ENCODE measurements at regions not wholly inside any gene's neighbourhood (a gene's known extent, or its start where the extent isn't known, plus 50 kb on each side); places are given as distances from the start of the nearest gene placed in this dataset.

DNA sequence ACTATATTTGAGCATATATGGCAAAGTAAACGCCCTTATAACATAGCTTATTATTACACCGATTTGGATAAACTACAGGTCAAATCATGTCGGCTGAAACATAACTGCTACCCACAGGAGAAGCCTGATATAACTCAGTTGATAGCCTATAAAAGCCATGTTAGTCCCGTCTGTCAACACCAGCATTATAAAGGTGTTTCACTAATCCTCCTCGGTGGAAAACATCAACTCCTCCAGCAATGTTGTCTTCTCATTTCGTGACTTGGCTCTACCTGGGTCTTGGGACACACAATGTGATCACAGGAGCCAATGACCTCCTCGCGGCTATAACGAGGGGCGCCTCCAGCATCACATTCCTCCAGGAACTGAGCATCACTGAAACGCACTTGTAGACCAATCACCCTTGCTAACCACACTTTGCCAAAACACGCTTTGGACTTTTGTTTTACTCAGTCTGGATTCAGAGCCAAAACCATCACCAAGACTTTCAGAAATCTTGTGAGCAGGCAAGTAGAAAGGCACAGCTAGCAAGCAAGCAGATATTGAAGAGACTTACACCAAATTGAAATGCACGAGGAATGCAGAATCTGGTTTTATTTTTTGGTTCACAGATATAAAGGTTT lies 269.7 kb upstream of the NFE2L3 start:
- no peak for DNase-seq (ENCODE audit: low read depth)
- no peak for TF ChIP-seq CTCF (IDR thresholded peaks at IDR 0.05; ENCODE audit: control insufficient read depth, insufficient read depth, low read depth, low read length, missing control alignments)
- H3K4me3 ChIP-seq (ENCODE audit: control insufficient read depth, low read depth, low read length), result no peak overlapping the region

- no peak overlapping the region for H3K4me3 ChIP-seq (ENCODE audit: control insufficient read depth, low read depth, low read length)
- no peak for TF ChIP-seq CTCF (IDR thresholded peaks at IDR 0.05; ENCODE audit: control insufficient read depth, insufficient read depth, low read depth, low read length, missing control alignments)
- no peak for DNase-seq (ENCODE audit: low read depth)
Observed at GRCh38 chr7:25884265-25884828, 267.7 kb upstream of the NFE2L3 start.

DNA sequence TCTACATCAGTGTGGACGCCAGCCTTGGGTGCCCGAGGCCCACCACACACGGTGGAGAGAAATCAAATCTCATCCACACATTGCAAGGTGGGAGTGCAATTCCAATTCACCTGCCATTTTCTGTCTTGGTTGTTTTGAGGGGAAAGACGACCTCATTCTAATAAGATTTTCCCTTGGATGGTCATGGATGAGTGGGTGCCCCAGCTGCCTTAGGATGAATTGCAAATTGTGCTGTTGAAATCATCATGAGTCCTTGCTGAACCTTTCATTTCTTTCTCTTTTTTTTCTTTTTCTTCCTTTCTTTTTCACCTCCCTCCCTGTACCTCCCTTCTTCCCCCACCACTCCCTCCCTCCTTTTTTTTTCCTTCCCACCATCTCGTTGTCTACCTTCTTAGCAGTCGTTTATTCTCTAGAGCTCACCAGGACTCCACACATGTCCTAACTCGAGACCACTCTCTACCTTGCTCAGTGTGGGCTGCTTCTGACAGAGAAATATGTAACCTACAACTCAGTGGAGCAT lies 266.9 kb upstream of the NFE2L3 start:
- H3K4me3 ChIP-seq (ENCODE audit: control insufficient read depth, low read depth, low read length), result no peak overlapping the region
- no peak for TF ChIP-seq CTCF (IDR thresholded peaks at IDR 0.05; ENCODE audit: control insufficient read depth, insufficient read depth, low read depth, low read length, missing control alignments)
- DNase-seq (ENCODE audit: low read depth), result no peak

DNA sequence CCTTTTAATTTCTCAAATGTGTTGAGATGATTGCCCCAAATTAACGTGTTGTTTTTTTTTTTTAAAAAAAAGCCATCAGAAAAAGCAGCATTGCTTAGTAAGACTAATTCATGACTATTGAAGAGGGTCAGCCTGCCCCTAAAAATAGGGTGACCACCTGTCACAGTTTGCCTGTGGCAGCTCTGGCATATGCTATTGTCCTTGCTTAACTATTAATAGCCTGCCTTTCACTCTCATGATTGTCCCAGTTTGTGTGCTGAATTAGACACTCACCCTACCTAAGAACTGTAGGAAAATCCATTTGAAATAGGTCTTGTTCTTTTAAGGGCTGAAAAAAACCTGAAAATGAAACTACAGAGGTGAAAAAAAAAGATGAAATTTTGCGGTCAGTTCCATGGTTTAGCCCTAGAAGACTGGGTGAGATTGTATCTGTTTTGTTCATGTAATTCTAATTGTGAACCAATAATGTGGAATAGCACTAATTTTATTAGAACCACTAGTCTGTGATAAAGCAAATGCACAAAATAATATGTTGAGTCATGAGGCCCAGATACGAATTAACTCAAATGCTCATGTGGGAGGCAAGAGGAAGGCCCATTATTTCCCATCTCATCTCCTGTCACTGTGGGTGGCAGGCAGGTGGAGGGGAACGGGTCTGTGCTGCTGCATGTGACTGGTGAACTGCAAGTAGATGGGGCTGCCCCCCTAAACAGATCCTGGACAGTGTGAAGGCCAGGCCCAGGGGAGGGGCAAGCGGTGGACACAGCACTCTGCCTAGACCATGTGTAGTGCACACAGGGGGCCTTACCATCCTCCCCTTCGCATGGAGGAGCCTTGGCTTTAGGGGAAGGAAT lies 265.4 kb upstream of the NFE2L3 start:
- no peak for TF ChIP-seq CTCF (IDR thresholded peaks at IDR 0.05; ENCODE audit: control insufficient read depth, insufficient read depth, low read depth, low read length, missing control alignments)
- no peak for DNase-seq (ENCODE audit: low read depth)
- H3K4me3 ChIP-seq (ENCODE audit: control insufficient read depth, low read depth, low read length), result no peak overlapping the region

DNA sequence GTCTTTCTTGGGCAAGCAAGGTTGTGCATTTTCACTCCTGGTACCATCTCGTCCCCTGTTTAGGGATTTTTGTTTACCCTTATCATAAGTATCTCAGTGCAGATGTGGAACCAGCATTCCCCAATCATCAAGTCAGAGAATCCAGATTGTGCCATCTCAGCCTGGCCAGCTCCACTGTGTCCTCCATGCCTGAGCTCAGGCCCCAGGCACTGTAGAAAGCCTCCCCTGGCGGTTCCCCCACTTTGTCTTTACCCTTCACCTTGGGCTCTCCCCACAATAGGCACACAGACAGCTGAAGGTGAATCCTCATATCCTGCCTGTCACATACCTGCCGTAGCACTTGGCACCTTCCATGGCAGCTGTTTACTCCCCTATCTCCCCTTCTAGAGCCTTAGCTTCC lies 264.7 kb upstream of the NFE2L3 start:
- DNase-seq (ENCODE audit: low read depth), result no peak
- no peak overlapping the region for H3K4me3 ChIP-seq (ENCODE audit: control insufficient read depth, low read depth, low read length)

More for the DNA sequence above, 264.7 kb upstream of the NFE2L3 start:
- no peak for TF ChIP-seq CTCF (IDR thresholded peaks at IDR 0.05; ENCODE audit: control insufficient read depth, insufficient read depth, low read depth, low read length, missing control alignments)
